Psoas muscle (tissue), 7 donors: ENCODE measurements at regions not wholly inside any gene's neighbourhood (a gene's known extent, or its start where the extent isn't known, plus 50 kb on each side); places are given as distances from the start of the nearest gene placed in this dataset.

Source experiments
- ATAC-seq, 4 donors: fragments of 200-7000 bp; cut with Tn5 transposase; one replicate each; pipeline ENCODE4 v1.9.1; 2020; ENCODE audit warnings: moderate library complexity in 3 of 4, mild to moderate bottlenecking in 2 of 4
- DNase-seq, 2 donors: peaks; one replicate each; pipeline ENCODE4 v3.0.0-alpha.2; 2020
- H3K27ac ChIP-seq: fragments of 200-600 bp; one replicate; pipeline ENCODE4 v1.8.0; 2022
- H3K27me3 ChIP-seq, 3 donors: fragments of 200-600 bp in 1 of 3; one replicate each; pipeline versions ENCODE4 v1.6.1 to v1.8.0; 2013 to 2022; ENCODE audit warnings: low read length in 2 of 3, mild to moderate bottlenecking in 2 of 3, moderate library complexity in 1 of 3; ENCODE audit not compliant: insufficient read depth in 3 of 3
- H3K36me3 ChIP-seq, 2 donors: fragments of 200-600 bp in 1 of 2; one replicate each; pipeline versions ENCODE4 v1.6.1 to v1.8.0; 2013 to 2022; ENCODE audit warnings: low read depth in 1 of 2, mild to moderate bottlenecking in 1 of 2, moderate library complexity in 1 of 2; ENCODE audit not compliant: insufficient read depth in 1 of 2
- H3K4me1 ChIP-seq: fragments of 200-600 bp; one replicate; pipeline ENCODE4 v1.8.0; 2022
- H3K4me3 ChIP-seq: fragments of 200-600 bp; one replicate; pipeline ENCODE4 v1.8.0; 2022; ENCODE audit warnings: mild to moderate bottlenecking
- H3K9me3 ChIP-seq: fragments of 200-600 bp; one replicate; pipeline ENCODE4 v1.8.0; 2022
- CTCF ChIP-seq: fragments of 200-600 bp; IDR thresholded peaks from one replicate; pipeline ENCODE4 v1.8.0; 2022; ENCODE audit warnings: antibody characterized with exemption
- WGBS, 3 donors: extraction: QIAGEN DNeasy Blood & Tissue Kit; methylation state at CpG; one replicate each; pipeline versions ENCODE4 v1.1.6 to v1.1.7; 2013; 5-methylcytosine and 5-hydroxymethylcytosine counted together
- intact Hi-C, 2 donors: fragments of 100-400 bp; cut with DNase I; formaldehyde crosslinking; loops; one replicate each; pipeline versions ENCODE4 v1.11.0 to v1.14.2; 2022
- donor health status: healthy with polysubstance abuse.
- donor health status: DM: no; HTN: no; CAD: no; lungs with moderate emphysema.
- donor health status: Bipolar disorder and iron deficiency.
- donor health status: healthy.
- donor health status: DM: yes; HTN: yes; CAD: no.
- donor health status: DM: no; HTN: no; CAD: no.
- donor health status: DM: yes; HTN: yes; CAD: no.

- no peaks in the 10 kb centered on the region for H3K36me3 ChIP-seq
- peaks cover 0 to 9% (median 8%) of the 10 kb centered on the region in 3 donors for H3K27me3 ChIP-seq
- no peaks in the 10 kb centered on the region for H3K9me3 ChIP-seq
- no peak for DNase-seq
- ATAC-seq = no peak
- intact Hi-C loops = no loop called here
- H3K4me3 ChIP-seq = no peak overlapping the region
- TF ChIP-seq CTCF = no peak
- H3K4me1 ChIP-seq = no peaks in the 10 kb centered on the region
- WGBS, 3 donors = 56 to 70% (median 60%) methylated on average over 2 of the region's 2 CpGs
- no peak overlapping the region for H3K27ac ChIP-seq
Observed at GRCh38 chr2:7417845-7418742, 500.9 kb downstream of the RNF144A start.

GRCh38 chr2:7419186-7419585 is 502.0 kb downstream of the RNF144A start:
- ATAC-seq (no peak), DNase-seq (no peak)
- Histone ChIP-seq H3K36me3 (no peaks in the 10 kb centered on the region), H3K27ac (no peak overlapping the region), H3K9me3 (no peaks in the 10 kb centered on the region), H3K27me3 (peaks cover 0 to 9% (median 8%) of the 10 kb centered on the region in 3 donors), H3K4me3 (no peak overlapping the region), H3K4me1 (no peaks in the 10 kb centered on the region)
- WGBS, 3 donors = 80 to 90% (median 90%) methylated on average over 1 of the region's 1 CpG
- intact Hi-C loops = no loop called here
- TF ChIP-seq CTCF = no peak

- TF ChIP-seq CTCF = no peak
- no peak for ATAC-seq
- Histone ChIP-seq H3K4me3 (no peak overlapping the region), H3K27ac (no peak overlapping the region), H3K27me3 (peaks cover 0 to 9% (median 8%) of the 10 kb centered on the region in 3 donors), H3K9me3 (no peaks in the 10 kb centered on the region), H3K4me1 (no peaks in the 10 kb centered on the region), H3K36me3 (no peaks in the 10 kb centered on the region)
- 86 to 87% (median 87%) methylated on average over 1 of the region's 1 CpG for WGBS, 3 donors
- DNase-seq = no peak
- intact Hi-C loops = no loop called here
Observed at GRCh38 chr2:7419814-7420311, 502.7 kb downstream of the RNF144A start.

GRCh38 chr2:7420530-7420929 is 503.3 kb downstream of the RNF144A start:
- intact Hi-C loops = no loop called here
- ATAC-seq (no peak), DNase-seq (no peak)
- H3K4me1 ChIP-seq = no peaks in the 10 kb centered on the region
- H3K27me3 ChIP-seq = peaks cover 0 to 9% (median 8%) of the 10 kb centered on the region in 3 donors
- H3K9me3 ChIP-seq = no peaks in the 10 kb centered on the region
- H3K27ac ChIP-seq = no peak overlapping the region
- TF ChIP-seq CTCF = no peak
- WGBS, 3 donors = 84 to 87% (median 87%) methylated on average over 6 of the region's 6 CpGs
- no peaks in the 10 kb centered on the region for H3K36me3 ChIP-seq
- no peak overlapping the region for H3K4me3 ChIP-seq
